GM12864 (cell line): ENCODE measurements at regions not wholly inside any gene's neighbourhood (a gene's known extent, or its start where the extent isn't known, plus 50 kb on each side); places are given as distances from the start of the nearest gene placed in this dataset.

Source experiments
- DNase-seq: peaks from one replicate; pipeline ENCODE4 v3.0.0-alpha.2; 2011; ENCODE audit warnings: low read depth
- H3K4me3 ChIP-seq: 2 replicates; pipeline ENCODE4 v1.5.1; 2011; ENCODE audit warnings: mild to moderate bottlenecking, low read depth, low read length, control low read depth
- CTCF ChIP-seq: IDR thresholded peaks from 2 replicates; pipeline ENCODE4 v1.5.1; 2011; ENCODE audit warnings: low read depth, mild to moderate bottlenecking, moderate library complexity, low read length, control low read depth, inconsistent platforms; ENCODE audit errors: missing control alignments

DNA sequence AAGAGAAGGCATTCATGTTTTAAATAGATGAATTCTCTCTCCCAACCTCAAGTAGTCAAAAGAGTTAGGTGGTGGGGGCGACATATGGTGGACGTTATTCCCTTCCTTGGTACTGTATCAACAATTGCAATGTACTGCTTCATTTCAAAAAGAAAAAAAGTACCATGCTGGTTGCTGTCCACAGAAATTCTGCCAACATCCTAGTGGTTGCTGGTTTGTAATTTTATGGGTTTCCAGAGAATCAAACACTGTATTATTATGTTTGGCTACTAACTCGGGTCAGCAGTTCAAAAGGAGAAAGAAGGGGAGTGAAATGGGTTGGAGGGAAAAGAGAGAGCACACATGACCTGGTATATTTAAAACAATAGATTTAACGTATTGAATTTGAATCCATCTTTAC is 61.1 kb upstream of the KCNJ16 start:
- TF ChIP-seq CTCF = no peak
- no peak for DNase-seq
- H3K4me3 ChIP-seq = no peak overlapping the region

GRCh38 chr17:70017112-70017511 is 57.9 kb upstream of the KCNJ16 start:
- H3K4me3 ChIP-seq = no peak overlapping the region
- DNase-seq = no peak
- TF ChIP-seq CTCF = no peak

- TF ChIP-seq CTCF = no peak
- DNase-seq = no peak
- H3K4me3 ChIP-seq = no peak overlapping the region
Observed at GRCh38 chr17:70017941-70018340, 57.1 kb upstream of the KCNJ16 start.

DNA sequence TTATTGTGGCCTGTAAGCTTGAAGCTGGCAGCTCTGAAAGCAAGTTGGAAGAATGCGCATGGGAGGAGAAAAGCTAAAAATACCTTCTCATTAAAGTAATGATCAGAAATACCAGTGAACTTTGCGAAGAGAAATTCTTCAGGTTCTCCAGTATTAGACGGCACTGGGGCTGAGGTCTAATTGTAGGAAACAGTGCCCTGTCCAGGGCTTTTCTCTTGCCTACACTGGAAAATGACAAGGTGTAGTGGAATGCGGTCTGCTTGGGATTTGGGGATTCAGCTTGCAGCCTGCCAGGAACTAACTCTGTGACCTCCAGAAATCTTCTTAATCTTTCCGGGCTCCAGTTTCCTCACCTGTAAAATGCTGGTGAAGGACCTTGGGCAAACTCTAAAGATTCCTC is 53.3 kb upstream of the KCNJ16 start:
- H3K4me3 ChIP-seq = no peak overlapping the region
- no peak for DNase-seq
- TF ChIP-seq CTCF = no peak

DNA sequence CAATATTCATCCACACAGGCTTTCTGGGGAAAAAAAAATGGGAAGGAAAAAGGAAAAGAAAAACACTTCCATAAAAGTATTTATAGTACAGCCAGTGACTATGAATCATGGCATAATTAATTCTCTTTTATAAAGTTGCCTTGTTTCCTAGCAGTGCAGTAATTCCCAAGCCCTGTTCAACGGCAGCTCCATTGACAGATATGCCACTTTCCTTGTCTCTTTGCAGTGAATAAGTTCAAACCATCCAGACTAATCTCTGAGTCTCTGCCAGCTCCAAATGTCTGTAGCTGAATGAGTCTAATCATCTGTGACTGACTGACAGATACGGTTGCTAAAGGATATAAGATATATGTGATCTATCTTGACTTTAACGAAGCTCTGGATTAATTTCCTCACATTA is 52.9 kb upstream of the KCNJ16 start:
- TF ChIP-seq CTCF = no peak
- no peak for DNase-seq

GRCh38 chr17:70024253-70024652 is 50.8 kb upstream of the KCNJ16 start:
- TF ChIP-seq CTCF = no peak
- no peak overlapping the region for H3K4me3 ChIP-seq
- DNase-seq = no peak

More for the DNA sequence above, 52.9 kb upstream of the KCNJ16 start:
- no peak overlapping the region for H3K4me3 ChIP-seq
